Stimulated activated CD8-positive, alpha-beta memory T cell treated with anti-CD3 and anti-CD28 coated beads, Interleukin-12 subunit alpha, Interleukin-12 subunit beta, amount 100 ng/mL, for 4 hours (primary cell): ENCODE measurements at regions not wholly inside any gene's neighbourhood (a gene's known extent, or its start where the extent isn't known, plus 50 kb on each side); places are given as distances from the start of the nearest gene placed in this dataset.

Experiments
- DNase-seq: peaks from one replicate; pipeline ENCODE4 v3.0.0-alpha.2; 2020; ENCODE audit warnings: low read depth

DNA sequence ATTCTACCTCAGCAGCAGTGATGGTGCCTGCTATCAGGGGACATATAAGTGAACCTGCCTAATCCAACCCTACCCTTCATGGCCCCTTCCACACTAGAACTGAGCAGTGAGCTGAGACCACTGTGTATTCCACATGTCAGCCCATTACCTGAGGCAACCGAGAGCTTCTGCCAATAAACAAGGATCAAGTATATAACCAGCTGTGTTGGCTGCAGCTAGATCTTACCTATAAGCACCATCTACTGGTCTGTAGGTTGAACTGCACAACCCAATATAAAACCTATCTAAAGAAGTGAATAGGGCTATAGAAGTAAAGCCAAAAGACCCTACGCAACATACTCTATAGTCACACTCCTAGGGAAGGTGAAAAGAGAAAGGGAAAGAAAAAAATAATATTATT is 376.9 kb downstream of the HHIPL2 start:
- no peak for DNase-seq

DNA sequence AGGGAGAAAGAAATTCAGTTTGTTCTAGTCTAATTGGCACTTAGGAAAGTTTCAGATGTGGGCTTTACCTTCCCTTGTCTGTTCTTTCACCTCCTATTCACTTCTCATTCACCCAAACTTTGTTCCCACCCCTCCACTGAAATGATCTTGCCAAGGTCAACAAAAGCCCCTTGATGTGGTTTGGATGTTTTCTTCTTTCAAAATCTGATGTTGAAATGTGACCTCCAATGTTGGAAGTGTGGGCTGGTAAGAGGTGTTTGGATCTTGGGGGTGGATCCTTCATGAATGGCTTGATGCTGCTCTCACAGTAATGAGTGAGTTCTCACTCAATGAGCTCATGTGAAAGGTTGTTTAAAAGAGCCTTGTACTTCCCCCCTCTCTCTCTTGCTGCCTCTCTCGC is 379.3 kb downstream of the HHIPL2 start:
- no peak for DNase-seq

DNA sequence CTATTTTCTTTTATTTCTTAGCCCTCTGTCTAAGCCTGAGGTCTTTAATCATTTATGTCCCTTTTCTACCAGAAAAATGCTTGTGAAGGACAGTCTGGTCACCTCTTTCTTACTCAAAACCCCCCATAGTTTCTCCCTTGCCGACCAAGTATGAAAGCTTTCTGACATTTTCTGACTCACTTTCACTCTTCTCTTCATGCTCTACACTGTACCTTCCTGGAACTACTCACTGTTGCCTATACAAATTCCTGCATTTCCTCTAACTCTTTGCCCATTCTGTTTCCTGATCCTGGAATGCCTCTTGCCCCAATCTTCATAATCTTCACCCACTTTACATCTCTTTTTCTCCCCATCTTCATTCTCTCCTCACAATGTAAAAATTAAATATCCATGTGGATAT is 380.0 kb downstream of the HHIPL2 start:
- DNase-seq, result no peak

DNA sequence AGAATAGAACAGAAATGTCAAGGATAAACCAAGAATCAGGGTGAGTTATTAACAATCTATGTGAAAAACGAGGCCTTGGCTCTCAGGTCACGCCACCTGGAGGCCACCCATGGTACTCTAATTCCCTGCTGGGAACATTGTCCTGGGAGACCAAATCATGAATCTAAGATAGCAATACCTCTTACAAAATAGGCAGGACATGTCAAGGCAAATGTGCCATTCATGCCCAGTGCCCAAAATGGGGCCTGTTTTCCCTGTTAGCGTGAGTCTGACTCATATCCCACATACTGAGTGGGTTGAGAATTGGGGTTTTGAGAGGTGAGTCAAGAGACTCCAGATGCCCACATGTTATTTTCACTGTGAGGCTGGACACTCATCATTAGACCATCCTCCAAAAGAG is 380.8 kb downstream of the HHIPL2 start:
- no peak for DNase-seq

DNA sequence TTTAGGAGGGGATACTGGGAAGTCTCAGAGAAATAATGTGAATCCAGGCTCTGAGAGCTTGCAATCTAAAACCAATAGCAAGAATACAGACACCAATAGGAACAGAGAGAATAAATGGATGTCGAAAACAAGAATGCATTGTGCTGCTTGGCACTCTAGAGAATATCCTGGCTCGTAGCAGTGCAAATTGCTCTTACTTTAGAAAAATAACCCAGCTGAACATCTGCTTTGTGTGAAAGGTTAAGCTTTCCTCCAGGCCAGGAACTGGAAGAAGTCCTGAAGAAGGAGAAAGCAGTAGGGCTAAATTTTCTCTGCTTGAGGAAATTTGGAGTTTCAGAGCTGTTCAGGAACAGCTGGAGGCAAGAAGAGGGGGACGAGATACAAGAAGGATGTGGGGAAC is 382.3 kb downstream of the HHIPL2 start:
- no peak for DNase-seq

DNA sequence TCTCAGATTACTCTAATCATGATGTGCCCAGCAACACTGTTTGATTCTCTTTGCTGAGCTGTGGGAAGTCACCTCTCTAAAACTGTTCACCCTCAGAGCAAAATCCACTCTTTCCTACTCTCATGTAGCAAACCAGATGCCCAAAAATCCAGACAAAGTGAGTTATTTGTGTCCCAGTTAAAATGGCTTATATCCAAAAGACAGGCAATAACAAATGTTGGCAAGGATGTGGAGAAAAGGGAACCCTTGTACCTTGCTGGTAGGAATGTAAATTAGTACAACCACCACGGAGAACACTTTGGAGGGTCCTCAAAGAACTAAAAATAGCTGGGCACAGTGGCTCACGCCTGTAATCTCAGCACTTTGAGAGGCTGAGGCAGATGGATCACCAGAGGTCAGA is 384.0 kb downstream of the HHIPL2 start:
- DNase-seq, result no peak

- DNase-seq, result no peak
These were observed 386.2 kb downstream of the HHIPL2 start for GRCh38 chr1:222161676-222162075.

DNA sequence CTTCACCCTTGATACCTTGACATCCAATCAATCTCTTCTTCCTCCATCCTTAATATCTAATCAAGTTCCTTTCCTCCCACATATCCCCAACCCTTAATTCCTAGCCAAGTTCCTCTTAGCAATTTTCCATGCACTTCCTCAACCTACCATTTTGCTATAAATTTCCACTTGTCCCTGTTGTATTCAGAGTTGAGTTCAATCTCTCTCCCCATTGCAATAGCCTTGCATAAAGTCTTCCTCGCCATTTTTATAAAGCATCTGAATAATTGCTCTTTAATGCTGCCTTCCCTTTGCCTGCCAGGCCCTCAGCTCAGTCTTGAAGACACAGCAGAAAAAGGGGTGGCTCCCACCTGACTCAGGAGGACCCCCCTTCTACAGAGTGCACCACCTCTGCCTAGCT is 390.3 kb downstream of the HHIPL2 start:
- no peak for DNase-seq

DNA sequence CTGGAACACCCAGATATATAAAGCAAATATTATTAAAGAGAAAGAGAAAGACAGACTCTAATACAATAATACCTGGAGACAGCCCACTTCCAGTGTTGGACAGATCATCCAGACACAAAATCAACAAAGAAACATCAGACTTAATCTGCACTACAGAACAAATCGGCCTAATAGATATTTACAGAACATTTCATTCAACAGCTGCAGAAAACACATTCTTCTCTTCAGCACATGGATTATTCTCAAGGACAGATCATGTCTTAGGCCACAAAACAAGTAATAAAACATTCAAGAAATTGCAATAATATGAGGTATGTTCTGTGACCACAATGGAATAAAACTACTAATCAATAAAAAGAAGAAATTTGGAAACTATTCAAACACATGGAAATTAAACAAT is 398.3 kb upstream of the DUSP10 start:
- DNase-seq, result no peak

GRCh38 chr1:222138095-222138494 is 396.2 kb upstream of the DUSP10 start:
- DNase-seq, result no peak

- DNase-seq, result no peak
These were observed 395.0 kb upstream of the DUSP10 start for GRCh38 chr1:222136869-222137268.

DNA sequence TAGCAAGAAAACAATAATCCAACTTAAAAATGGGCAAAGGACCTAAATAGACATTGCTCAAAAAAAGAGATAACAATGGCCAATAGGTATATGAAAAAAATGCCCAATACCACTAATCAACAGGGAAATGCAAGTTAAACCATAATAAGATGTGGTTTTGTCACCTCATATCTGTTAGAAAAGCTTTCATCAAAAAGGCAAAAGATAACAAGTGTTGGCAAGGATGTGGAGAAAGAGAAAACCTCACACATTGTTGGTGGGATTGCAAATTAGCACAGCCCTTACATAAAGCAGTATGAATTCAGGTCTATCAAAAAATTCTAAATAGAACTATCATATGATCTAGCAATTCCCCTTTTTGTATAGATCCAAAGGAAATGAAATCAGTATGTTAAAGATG is 387.2 kb upstream of the DUSP10 start:
- no peak for DNase-seq

GRCh38 chr1:222127526-222128152 is 385.8 kb upstream of the DUSP10 start:
- no peak for DNase-seq

DNA sequence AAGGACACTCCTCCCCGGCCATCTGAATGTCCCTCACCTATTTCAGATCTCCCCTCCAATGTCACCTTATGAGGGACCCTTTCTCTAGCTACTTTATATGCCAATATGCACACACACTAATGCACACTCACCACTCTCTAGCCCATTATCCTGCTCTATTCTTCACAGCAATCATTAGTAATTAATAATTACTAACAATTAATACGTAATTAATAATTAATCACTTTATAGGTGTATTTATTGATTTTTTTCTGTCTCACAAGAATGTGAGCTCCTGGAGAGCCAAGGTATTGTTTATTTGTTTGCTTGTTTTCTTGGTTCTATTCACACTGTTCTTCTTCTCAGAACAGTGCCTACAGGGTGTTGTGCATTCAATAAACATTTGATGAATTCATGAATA is 385.2 kb upstream of the DUSP10 start:
- DNase-seq, result no peak

DNA sequence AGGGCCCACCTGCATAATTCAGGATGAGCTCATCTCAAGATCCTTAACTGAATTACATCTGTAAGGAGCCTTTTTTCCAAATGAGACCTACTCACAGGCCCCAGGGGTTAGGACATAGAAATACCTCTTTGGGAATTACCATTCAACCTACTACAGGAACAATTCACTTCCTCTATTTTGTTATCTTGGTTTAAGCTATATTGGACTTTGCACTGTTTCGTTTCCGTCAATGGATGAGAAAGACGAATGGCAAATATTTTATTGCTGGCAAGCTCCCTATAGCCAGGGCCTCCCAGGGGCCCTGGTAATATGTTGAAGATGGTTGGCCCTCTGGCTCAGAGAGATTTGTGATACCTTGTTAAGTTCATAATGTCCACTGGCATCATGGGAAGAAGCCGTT is 384.2 kb upstream of the DUSP10 start:
- no peak for DNase-seq

GRCh38 chr1:222124602-222125001 is 382.7 kb upstream of the DUSP10 start:
- no peak for DNase-seq

- no peak for DNase-seq
These were observed 381.2 kb upstream of the DUSP10 start for GRCh38 chr1:222123111-222123510.

DNA sequence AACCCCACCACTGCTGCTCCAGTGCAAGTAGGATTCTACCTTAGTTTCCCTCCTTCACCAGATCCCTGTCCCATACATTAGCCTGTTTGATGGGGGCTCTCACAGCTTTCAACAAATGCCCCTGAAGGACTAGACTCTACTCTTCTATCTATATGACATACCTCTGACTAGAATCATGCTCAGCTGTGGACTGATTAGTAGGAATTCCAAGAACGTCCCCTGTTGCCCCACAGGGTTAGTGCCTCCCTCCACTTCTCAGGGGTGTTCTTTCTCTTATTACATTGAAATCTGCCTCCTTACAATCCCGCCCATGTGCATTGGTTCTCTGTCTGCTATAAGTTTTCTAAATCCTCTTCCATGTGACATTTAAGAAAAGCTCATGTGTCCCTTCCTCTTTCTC is 375.9 kb upstream of the DUSP10 start:
- no peak for DNase-seq

- DNase-seq, result no peak
These were observed 372.8 kb upstream of the DUSP10 start for GRCh38 chr1:222114536-222115156.

DNA sequence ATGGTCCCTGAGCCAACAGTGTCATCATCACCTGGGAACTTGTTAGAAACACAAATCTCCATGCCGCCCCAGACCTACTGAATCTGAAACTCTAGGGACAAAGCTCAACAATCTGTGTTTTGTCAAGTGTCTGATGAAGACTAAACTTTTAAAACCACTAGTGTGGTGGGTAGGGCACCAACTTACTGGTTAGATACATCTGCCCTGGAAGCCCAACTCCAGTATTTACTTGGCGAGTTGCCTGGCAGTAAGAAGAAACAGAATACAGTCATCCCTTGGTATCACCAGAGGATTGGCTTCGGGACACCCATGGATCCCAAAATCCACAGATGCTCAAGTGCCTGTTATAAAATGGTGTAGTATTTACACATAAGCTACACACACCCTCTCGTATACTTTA is 367.9 kb upstream of the DUSP10 start:
- DNase-seq, result no peak

DNA sequence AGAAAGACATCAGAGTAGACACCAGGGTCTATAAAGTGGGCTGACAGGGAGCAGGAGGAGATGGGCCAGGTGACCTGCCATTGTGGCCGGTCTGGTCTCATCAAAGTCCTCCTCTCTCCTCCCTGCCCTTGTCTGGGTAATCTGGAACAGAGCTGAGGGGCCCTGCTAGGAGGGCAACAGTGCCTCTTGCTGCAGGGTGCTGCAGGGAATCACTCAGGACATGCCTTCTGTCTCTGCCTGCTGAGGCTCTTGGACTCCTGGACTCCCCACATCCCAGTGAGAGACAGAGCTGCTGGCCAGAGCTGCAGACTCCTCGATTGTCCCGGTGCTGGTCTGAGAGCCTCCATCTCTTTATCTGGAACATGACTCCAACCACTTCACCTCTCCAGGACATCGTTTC is 366.1 kb upstream of the DUSP10 start:
- no peak for DNase-seq

- no peak for DNase-seq
These were observed 365.4 kb upstream of the DUSP10 start for GRCh38 chr1:222107267-222107666.

DNA sequence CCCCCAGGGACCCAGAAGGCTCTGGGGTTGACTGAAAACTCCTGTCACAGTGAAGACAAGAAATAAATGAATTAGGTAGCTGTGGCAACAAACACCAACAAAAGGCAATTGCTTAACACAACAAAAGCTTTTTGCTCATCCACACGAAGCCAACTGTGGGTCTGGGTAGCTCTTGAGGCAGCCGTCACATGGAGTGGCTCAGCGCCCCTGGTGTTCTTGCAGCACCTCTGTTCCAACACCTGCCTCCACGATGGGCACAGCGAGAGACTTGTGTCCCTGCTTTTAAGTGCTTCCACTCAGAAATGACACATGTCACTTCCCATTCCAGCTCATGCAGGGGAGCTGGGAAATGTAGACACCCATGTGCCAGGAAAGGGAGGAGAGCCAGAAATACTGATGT is 364.5 kb upstream of the DUSP10 start:
- DNase-seq, result no peak

GRCh38 chr1:222105861-222106260 is 364.0 kb upstream of the DUSP10 start:
- DNase-seq, result no peak

- no peak for DNase-seq
These were observed 363.5 kb upstream of the DUSP10 start for GRCh38 chr1:222105393-222105737.
